Naive thymus-derived CD8-positive, alpha-beta T cell (primary cell): ENCODE measurements at regions not wholly inside any gene's neighbourhood (a gene's known extent, or its start where the extent isn't known, plus 50 kb on each side); places are given as distances from the start of the nearest gene placed in this dataset.

Source experiments
- ATAC-seq, 2 donors: fragments of 150-1000 bp; cut with Tn5 transposase in 1 of 2; sonication (Bioruptor Pico), chemical (Tn5 transposase) in 1 of 2; 1 replicate in 1 of 2; 2 replicates in 1 of 2; pipeline ENCODE4 v1.10.0; 2021; ENCODE audit warnings: mild to moderate bottlenecking in 2 of 2, moderate library complexity in 2 of 2
- POLR2A ChIA-PET: fragments of 350-600 bp; sonication (Branson Sonifier 250); formaldehyde crosslinking; loops from one replicate; lab custom pipeline; 2021; ENCODE audit warnings: antibody characterized with exemption; lab: Charles Lee
- DNase-seq, 10 donors: peaks; one replicate each; pipeline versions ENCODE4 v3.0.0 to v3.0.0-alpha.2; 2020 to 2022
- H3K27ac Mint-ChIP-seq, 10 donors: one replicate each; pipeline ENCODE4 v1.8.0; 2020 to 2022; ENCODE audit warnings: mild to moderate bottlenecking in 10 of 10, mixed read lengths in 10 of 10, moderate library complexity in 4 of 10, inconsistent platforms in 1 of 10
- H3K27me3 Mint-ChIP-seq, 5 donors: one replicate each; pipeline ENCODE4 v1.8.0; 2021 to 2022; ENCODE audit warnings: mixed read lengths in 5 of 5
- H3K36me3 Mint-ChIP-seq, 3 donors: one replicate each; pipeline ENCODE4 v1.8.0; 2020 to 2022; ENCODE audit warnings: mixed read lengths in 3 of 3, mild to moderate bottlenecking in 2 of 3, inconsistent platforms in 1 of 3
- H3K4me1 Mint-ChIP-seq, 4 donors: one replicate each; pipeline ENCODE4 v1.8.0; 2021 to 2022; ENCODE audit warnings: mixed read lengths in 4 of 4
- H3K4me3 Mint-ChIP-seq, 10 donors: one replicate each; pipeline ENCODE4 v1.8.0; 2020 to 2022; ENCODE audit warnings: mild to moderate bottlenecking in 10 of 10, mixed read lengths in 10 of 10, moderate library complexity in 6 of 10, inconsistent platforms in 1 of 10
- H3K9me3 Mint-ChIP-seq, 9 donors: one replicate each; pipeline ENCODE4 v1.8.0; 2020 to 2022; ENCODE audit warnings: mixed read lengths in 9 of 9, mild to moderate bottlenecking in 3 of 9, inconsistent platforms in 1 of 9, moderate library complexity in 1 of 9

DNA sequence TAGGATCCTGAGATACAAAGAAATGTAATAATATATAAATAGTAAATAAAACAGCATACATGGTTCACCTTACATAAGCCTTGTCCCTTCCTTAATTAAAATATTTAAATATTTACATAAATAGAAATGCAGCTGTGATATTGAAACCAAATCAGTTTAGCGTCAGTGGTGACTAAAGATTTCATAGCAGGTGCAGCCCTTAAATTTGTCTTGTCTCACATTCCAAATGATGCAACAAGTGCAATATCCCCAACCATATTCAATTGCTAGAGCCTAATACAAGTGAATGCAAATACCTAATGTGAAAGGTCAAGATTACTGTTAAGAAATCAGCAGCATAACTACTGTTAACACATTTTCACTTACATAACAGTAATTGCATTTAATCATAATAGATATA lies 539.5 kb downstream of the NYAP2 start:
- H3K9me3 Mint-ChIP-seq, result peaks cover 0 to 12% (median 0%) of the 10 kb centered on the region in 9 donors
- no peak overlapping the region for H3K4me3 Mint-ChIP-seq
- no peak for ATAC-seq
- H3K4me1 Mint-ChIP-seq, result no peaks in the 10 kb centered on the region
- DNase-seq, result no peak
- POLR2A ChIA-PET, result no interaction called here
- no peak overlapping the region for H3K27ac Mint-ChIP-seq
- peaks cover 2 to 29% (median 11%) of the 10 kb centered on the region in 5 donors for H3K27me3 Mint-ChIP-seq
- H3K36me3 Mint-ChIP-seq, result no peaks in the 10 kb centered on the region

DNA sequence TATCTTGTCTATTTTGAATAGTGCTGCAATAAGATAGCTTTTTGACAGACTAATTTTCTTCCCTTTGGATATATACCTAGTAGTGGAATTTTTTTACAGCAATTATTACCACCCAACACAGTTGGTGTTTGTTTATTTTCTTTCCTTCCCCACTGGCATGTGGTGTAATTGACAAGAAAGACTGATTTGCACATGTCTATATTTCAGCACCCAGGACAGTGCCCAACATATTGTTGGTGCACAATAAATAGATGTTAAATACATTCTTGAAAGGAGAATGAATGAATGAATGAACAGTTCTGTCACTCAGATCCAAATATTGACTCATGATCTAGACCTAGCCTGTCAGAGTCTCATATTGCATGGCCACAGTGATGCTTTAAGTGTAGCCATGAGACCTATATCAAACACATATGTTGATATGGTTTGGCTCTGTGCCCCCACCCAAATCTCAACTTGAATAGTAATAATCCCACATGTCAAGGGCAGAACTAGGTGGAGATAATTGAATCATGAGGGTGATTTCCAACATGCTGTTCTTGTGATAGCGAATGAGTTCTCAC lies 538.2 kb downstream of the NYAP2 start:
- POLR2A ChIA-PET, result no interaction called here
- H3K27ac Mint-ChIP-seq, result no peak overlapping the region
- ATAC-seq (no peak), DNase-seq (no peak)
- no peak overlapping the region for H3K4me3 Mint-ChIP-seq
- peaks cover 0 to 12% (median 0%) of the 10 kb centered on the region in 9 donors for H3K9me3 Mint-ChIP-seq
- H3K27me3 Mint-ChIP-seq, result peaks cover 2 to 29% (median 11%) of the 10 kb centered on the region in 5 donors
- no peaks in the 10 kb centered on the region for H3K4me1 Mint-ChIP-seq
- H3K36me3 Mint-ChIP-seq, result no peaks in the 10 kb centered on the region

GRCh38 chr2:225932811-225933413 lies 533.4 kb downstream of the NYAP2 start:
- no peak overlapping the region for H3K4me3 Mint-ChIP-seq
- H3K36me3 Mint-ChIP-seq, result no peaks in the 10 kb centered on the region
- no peak overlapping the region for H3K27ac Mint-ChIP-seq
- DNase-seq (no peak), ATAC-seq (no peak)
- H3K4me1 Mint-ChIP-seq, result no peaks in the 10 kb centered on the region
- peaks cover 0 to 20% (median 7%) of the 10 kb centered on the region in 5 donors for H3K27me3 Mint-ChIP-seq
- H3K9me3 Mint-ChIP-seq, result peaks cover 0 to 8% (median 0%) of the 10 kb centered on the region in 9 donors
- POLR2A ChIA-PET, result no interaction called here

DNA sequence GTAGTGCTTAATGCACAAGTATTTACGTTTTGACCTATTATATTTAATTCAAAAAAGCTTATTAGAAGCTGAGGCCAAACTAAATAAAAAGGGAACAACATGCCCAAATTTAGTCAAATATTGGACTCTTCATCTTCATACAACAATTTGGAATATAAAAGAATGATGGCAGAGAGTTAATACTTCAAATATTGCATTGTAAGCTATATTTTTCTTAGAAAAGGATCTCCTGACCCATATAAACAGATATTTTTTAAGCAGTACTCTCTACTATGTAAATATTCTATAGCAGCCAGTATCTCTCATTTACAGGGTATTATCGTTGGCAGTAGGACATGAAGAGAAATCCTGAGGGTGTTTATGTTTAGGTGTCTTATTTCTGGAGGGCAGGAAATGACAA lies 531.2 kb downstream of the NYAP2 start:
- POLR2A ChIA-PET, result no interaction called here
- peaks cover 0 to 12% (median 3%) of the 10 kb centered on the region in 5 donors for H3K27me3 Mint-ChIP-seq
- H3K27ac Mint-ChIP-seq, result no peak overlapping the region
- no peak for DNase-seq
- no peak for ATAC-seq
- H3K9me3 Mint-ChIP-seq, result peaks cover 0 to 3% (median 0%) of the 10 kb centered on the region in 9 donors
- no peak overlapping the region for H3K4me3 Mint-ChIP-seq
- H3K4me1 Mint-ChIP-seq, result no peaks in the 10 kb centered on the region
- H3K36me3 Mint-ChIP-seq, result no peaks in the 10 kb centered on the region

- Mint-ChIP-seq H3K4me1 (no peaks in the 10 kb centered on the region), H3K9me3 (peaks cover 0 to 23% (median 6%) of the 10 kb centered on the region in 9 donors), H3K36me3 (peaks cover 0 to 7% (median 0%) of the 10 kb centered on the region in 3 donors), H3K27ac (no peak overlapping the region), H3K4me3 (no peak overlapping the region), H3K27me3 (peaks cover 0 to 38% (median 0%) of the 10 kb centered on the region in 5 donors)
- no peak for DNase-seq
- ATAC-seq, result no peak
- POLR2A ChIA-PET, result no interaction called here
These were observed 521.2 kb downstream of the NYAP2 start for GRCh38 chr2:225920621-225921220.

GRCh38 chr2:225916692-225917091 lies 517.2 kb downstream of the NYAP2 start:
- no peak overlapping the region for H3K4me3 Mint-ChIP-seq
- no peak overlapping the region for H3K27ac Mint-ChIP-seq
- DNase-seq, result no peak
- peaks cover 0 to 25% (median 6%) of the 10 kb centered on the region in 9 donors for H3K9me3 Mint-ChIP-seq
- peaks cover 0 to 7% (median 0%) of the 10 kb centered on the region in 3 donors for H3K36me3 Mint-ChIP-seq
- POLR2A ChIA-PET, result no interaction called here
- no peak for ATAC-seq
- H3K4me1 Mint-ChIP-seq, result no peaks in the 10 kb centered on the region
- H3K27me3 Mint-ChIP-seq, result peaks cover 0 to 21% (median 0%) of the 10 kb centered on the region in 5 donors

DNA sequence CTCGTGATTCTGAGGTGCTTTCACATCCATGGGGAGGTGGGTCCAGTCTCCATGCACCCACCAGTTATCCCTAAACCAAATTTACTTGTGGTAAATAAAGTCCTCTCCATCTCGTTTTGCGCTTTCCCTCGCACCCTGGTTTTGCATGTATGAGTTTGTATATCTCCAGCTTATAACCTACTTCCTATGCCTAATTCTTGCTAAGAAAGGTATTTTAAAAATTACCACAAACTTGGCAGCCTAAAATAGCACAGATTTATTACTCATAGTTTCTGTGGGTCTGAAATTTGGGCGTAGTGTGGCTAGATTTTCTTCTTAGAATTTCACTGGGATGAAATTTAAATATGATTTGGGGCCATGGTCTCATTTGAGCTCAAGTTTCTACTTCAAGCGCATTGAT lies 511.5 kb downstream of the NYAP2 start:
- Mint-ChIP-seq H3K4me3 (no peak overlapping the region), H3K27ac (no peak overlapping the region), H3K36me3 (no peaks in the 10 kb centered on the region), H3K9me3 (peaks cover 0 to 9% (median 0%) of the 10 kb centered on the region in 9 donors), H3K27me3 (peaks cover 0 to 6% (median 3%) of the 10 kb centered on the region in 5 donors), H3K4me1 (no peaks in the 10 kb centered on the region)
- no peak for DNase-seq
- POLR2A ChIA-PET, result no interaction called here
- ATAC-seq, result no peak

GRCh38 chr2:225895126-225895525 lies 495.6 kb downstream of the NYAP2 start:
- H3K27me3 Mint-ChIP-seq, result peaks cover 9 to 17% (median 13%) of the 10 kb centered on the region in 5 donors
- ATAC-seq (no peak), DNase-seq (no peak)
- H3K4me3 Mint-ChIP-seq, result no peak overlapping the region
- POLR2A ChIA-PET, result no interaction called here
- no peak overlapping the region for H3K27ac Mint-ChIP-seq
- H3K36me3 Mint-ChIP-seq, result no peaks in the 10 kb centered on the region
- H3K9me3 Mint-ChIP-seq, result no peaks in the 10 kb centered on the region
- no peaks in the 10 kb centered on the region for H3K4me1 Mint-ChIP-seq

DNA sequence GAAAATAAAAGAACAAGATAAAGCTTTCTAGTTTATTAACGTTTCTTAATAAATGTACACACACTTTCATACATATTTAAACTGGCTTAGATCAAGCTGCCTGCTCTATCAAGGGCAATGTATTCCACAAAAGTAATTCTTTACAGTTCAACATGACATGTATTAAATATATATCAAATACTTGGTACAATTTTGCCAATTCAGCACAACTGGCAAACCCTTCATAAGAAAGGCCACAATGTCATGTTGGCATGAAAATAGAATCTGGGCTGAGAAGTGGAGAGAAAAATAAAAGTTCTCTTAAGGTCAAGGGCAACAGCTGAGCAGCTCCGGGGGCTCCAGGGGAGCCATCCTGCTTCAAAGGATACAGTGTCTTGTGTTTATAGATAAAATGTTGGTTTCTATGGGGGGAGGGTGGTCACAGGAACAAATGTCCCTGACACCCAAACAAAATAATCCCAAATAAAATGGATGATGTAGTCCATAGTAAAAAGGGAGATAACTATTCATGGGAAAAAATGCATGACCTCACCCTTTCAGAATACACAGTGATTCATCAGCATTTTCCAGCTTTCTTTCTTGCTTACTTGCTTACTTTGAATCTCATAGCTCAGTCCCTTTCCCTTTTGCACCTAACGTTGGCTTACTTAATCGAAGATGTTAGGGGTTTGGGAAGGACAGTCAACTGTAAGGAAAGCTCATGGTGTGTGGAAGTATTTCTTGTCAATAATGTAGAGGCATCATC lies 494.9 kb downstream of the NYAP2 start:
- no peaks in the 10 kb centered on the region for H3K9me3 Mint-ChIP-seq
- POLR2A ChIA-PET, result interaction anchor here (1.2 kb wide), 1 partner anchor 907 kb away, joined by 4 read pairs; no protein-coding TSS in a partner anchor
- DNase-seq (no peak), ATAC-seq (no peak)
- H3K4me1 Mint-ChIP-seq, result no peaks in the 10 kb centered on the region
- no peaks in the 10 kb centered on the region for H3K36me3 Mint-ChIP-seq
- no peak overlapping the region for H3K4me3 Mint-ChIP-seq
- H3K27ac Mint-ChIP-seq, result no peak overlapping the region
- H3K27me3 Mint-ChIP-seq, result peaks cover 7 to 17% (median 13%) of the 10 kb centered on the region in 5 donors

- Mint-ChIP-seq H3K4me3 (no peak overlapping the region), H3K27me3 (peaks cover 5 to 13% (median 8%) of the 10 kb centered on the region in 5 donors), H3K4me1 (no peaks in the 10 kb centered on the region), H3K9me3 (no peaks in the 10 kb centered on the region), H3K36me3 (no peaks in the 10 kb centered on the region), H3K27ac (no peak overlapping the region)
- POLR2A ChIA-PET, result no interaction called here
- DNase-seq (no peak), ATAC-seq (no peak)
These were observed 493.6 kb downstream of the NYAP2 start for GRCh38 chr2:225893151-225893550.

- no peaks in the 10 kb centered on the region for H3K36me3 Mint-ChIP-seq
- POLR2A ChIA-PET, result no interaction called here
- no peak overlapping the region for H3K27ac Mint-ChIP-seq
- peaks cover 5 to 11% (median 8%) of the 10 kb centered on the region in 5 donors for H3K27me3 Mint-ChIP-seq
- DNase-seq (no peak), ATAC-seq (no peak)
- no peak overlapping the region for H3K4me3 Mint-ChIP-seq
- no peaks in the 10 kb centered on the region for H3K9me3 Mint-ChIP-seq
- H3K4me1 Mint-ChIP-seq, result no peaks in the 10 kb centered on the region
These were observed 492.3 kb downstream of the NYAP2 start for GRCh38 chr2:225891771-225892170.

DNA sequence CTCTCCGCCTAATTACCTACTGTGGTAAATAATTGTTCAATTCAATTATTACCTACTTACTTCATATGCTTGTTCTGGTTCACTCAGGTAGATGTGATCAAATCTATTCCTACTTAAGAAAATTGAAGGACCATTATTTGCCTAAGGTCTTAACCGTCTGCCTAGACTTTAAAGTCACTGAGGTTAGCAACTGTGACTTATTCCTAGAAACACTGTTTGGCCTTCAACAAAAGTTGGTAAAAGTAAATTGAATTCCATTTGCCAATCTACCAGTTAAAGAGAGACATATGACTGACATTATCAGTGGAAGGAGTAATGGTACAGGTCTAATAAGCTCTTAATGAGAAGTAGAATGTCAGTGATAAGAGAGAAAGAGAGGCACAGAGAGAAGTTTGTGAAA lies 491.5 kb downstream of the NYAP2 start:
- no peaks in the 10 kb centered on the region for H3K9me3 Mint-ChIP-seq
- H3K4me3 Mint-ChIP-seq, result no peak overlapping the region
- no peak for ATAC-seq
- no peak for DNase-seq
- POLR2A ChIA-PET, result no interaction called here
- no peaks in the 10 kb centered on the region for H3K36me3 Mint-ChIP-seq
- H3K27me3 Mint-ChIP-seq, result peaks cover 3 to 11% (median 6%) of the 10 kb centered on the region in 5 donors
- no peak overlapping the region for H3K27ac Mint-ChIP-seq
- H3K4me1 Mint-ChIP-seq, result no peaks in the 10 kb centered on the region

- Mint-ChIP-seq H3K27me3 (peaks cover 3 to 11% (median 6%) of the 10 kb centered on the region in 5 donors), H3K36me3 (no peaks in the 10 kb centered on the region), H3K4me1 (no peaks in the 10 kb centered on the region), H3K9me3 (no peaks in the 10 kb centered on the region), H3K4me3 (no peak overlapping the region), H3K27ac (no peak overlapping the region)
- peak in 3 of 10 donors; percentile 14 to 28 (median 15) for DNase-seq
- no peak for ATAC-seq
- POLR2A ChIA-PET, result no interaction called here
These were observed 489.9 kb downstream of the NYAP2 start for GRCh38 chr2:225889452-225889851.
